CD4-positive, alpha-beta T cell (primary cell): ENCODE measurements at regions not wholly inside any gene's neighbourhood (a gene's known extent, or its start where the extent isn't known, plus 50 kb on each side); places are given as distances from the start of the nearest gene placed in this dataset.

Experiments used
- ATAC-seq: fragments of 200-7000 bp; cut with Tn5 transposase; one replicate; pipeline ENCODE4 v1.10.0; 2022; ENCODE audit warnings: mild to moderate bottlenecking; ENCODE audit not compliant: poor library complexity
- CTCF ChIA-PET: fragments of 350-600 bp; sonication (Branson Sonifier 250); formaldehyde crosslinking; loops from one replicate; lab custom pipeline; 2021; ENCODE audit warnings: antibody characterized with exemption, inconsistent platforms; lab: Charles Lee
- POLR2A ChIA-PET: fragments of 350-600 bp; sonication (Branson Sonifier 250); formaldehyde crosslinking; loops from one replicate; lab custom pipeline; 2021; ENCODE audit warnings: antibody characterized with exemption, inconsistent platforms; lab: Charles Lee
- DNase-seq, 14 experiments: peaks; one replicate each; pipeline ENCODE4 v3.0.0-alpha.2; 2013 to 2020; ENCODE audit warnings: mixed read lengths in 2 of 14
- H3K27ac ChIP-seq, 2 donors: one replicate each; pipeline versions ENCODE4 v1.5.1 to v1.7.0; 2013; ENCODE audit warnings: low read length in 2 of 2, low read depth in 1 of 2, mild to moderate bottlenecking in 1 of 2
- H3K27me3 ChIP-seq, 2 experiments: 1 replicate in 1 of 2; 2 replicates in 1 of 2; pipeline versions ENCODE4 v1.6.1 to v1.7.0; 2013; ENCODE audit warnings: low read length in 2 of 2, control low read depth in 1 of 2, mild to moderate bottlenecking in 1 of 2, moderate library complexity in 1 of 2; ENCODE audit not compliant: insufficient read depth in 2 of 2, control insufficient read depth in 1 of 2
- H3K36me3 ChIP-seq: one replicate; pipeline ENCODE4 v1.6.1; 2013; ENCODE audit warnings: low read length, control low read depth; ENCODE audit not compliant: insufficient read depth
- H3K4me1 ChIP-seq: one replicate; pipeline ENCODE4 v1.6.1; 2013; ENCODE audit warnings: low read length, control low read depth; ENCODE audit not compliant: insufficient read depth
- H3K4me3 ChIP-seq: one replicate; pipeline ENCODE4 v1.5.1; 2013; ENCODE audit warnings: mild to moderate bottlenecking, low read length, moderate library complexity
- H3K9me3 ChIP-seq, 2 experiments: 1 replicate in 1 of 2; 2 replicates in 1 of 2; pipeline versions ENCODE4 v1.6.1 to v1.7.0; 2013; ENCODE audit warnings: low read length in 2 of 2, mild to moderate bottlenecking in 2 of 2, control low read depth in 1 of 2, moderate library complexity in 1 of 2; ENCODE audit not compliant: control insufficient read depth in 1 of 2, insufficient read depth in 1 of 2
- H3K27ac Mint-ChIP-seq: one replicate; pipeline ENCODE4 v1.8.0; 2020; ENCODE audit warnings: mixed read lengths
- H3K27me3 Mint-ChIP-seq: one replicate; pipeline ENCODE4 v1.8.0; 2021; ENCODE audit warnings: mixed read lengths
- H3K36me3 Mint-ChIP-seq: one replicate; pipeline ENCODE4 v1.8.0; 2021; ENCODE audit warnings: low read depth, mixed read lengths
- H3K4me1 Mint-ChIP-seq: one replicate; pipeline ENCODE4 v1.8.0; 2021; ENCODE audit warnings: low read depth, mixed read lengths
- H3K4me3 Mint-ChIP-seq: one replicate; pipeline ENCODE4 v1.8.0; 2020; ENCODE audit warnings: mild to moderate bottlenecking, mixed read lengths
- H3K9me3 Mint-ChIP-seq: one replicate; pipeline ENCODE4 v1.8.0; 2020; ENCODE audit warnings: mixed read lengths
- CTCF ChIP-seq: fragments of 200-600 bp; IDR thresholded peaks from one replicate; pipeline ENCODE4 v1.8.0; 2022; ENCODE audit warnings: antibody characterized with exemption, mild to moderate bottlenecking
- intact Hi-C, 2 experiments: fragments of 100-400 bp; cut with DNase I in 1 of 2; cut with micrococcal nuclease in 1 of 2; formaldehyde crosslinking; loops; one replicate each; pipeline versions ENCODE4 v1.15.1 to v1.9.0; 2023 to 2025; cut with DNase I, micrococcal nuclease

- Mint-ChIP-seq H3K36me3 (no peaks in the 10 kb centered on the region), H3K4me1 (no peaks in the 10 kb centered on the region), H3K27ac (no peak overlapping the region), H3K4me3 (no peak overlapping the region), H3K27me3 (no peaks in the 10 kb centered on the region), H3K9me3 (no peaks in the 10 kb centered on the region)
- Histone ChIP-seq H3K27me3 (peaks cover 0 to 2% of the 10 kb centered on the region in 2 experiments), H3K36me3 (no peaks in the 10 kb centered on the region), H3K4me3 (no peak overlapping the region), H3K4me1 (no peaks in the 10 kb centered on the region), H3K27ac (no peak overlapping the region), H3K9me3 (no peaks in the 10 kb centered on the region)
- ATAC-seq (no peak), DNase-seq (no peak)
- no peak for TF ChIP-seq CTCF
- ChIA-PET CTCF (interaction anchor here (0.6 kb wide), 1 partner anchor 18 kb away, joined by 3 read pairs; no protein-coding TSS in a partner anchor), POLR2A (no interaction called here)
- intact Hi-C loops, result no loop called here
Measured at GRCh38 chr2:224156436-224156835, 117.3 kb upstream of the SERPINE2 start.

- Histone ChIP-seq H3K36me3 (no peaks in the 10 kb centered on the region), H3K4me3 (no peak overlapping the region), H3K27me3 (peaks cover 0 to 2% of the 10 kb centered on the region in 2 experiments), H3K9me3 (no peaks in the 10 kb centered on the region), H3K27ac (no peak overlapping the region), H3K4me1 (no peaks in the 10 kb centered on the region)
- Mint-ChIP-seq H3K4me1 (no peaks in the 10 kb centered on the region), H3K4me3 (no peak overlapping the region), H3K27me3 (no peaks in the 10 kb centered on the region), H3K27ac (no peak overlapping the region), H3K36me3 (no peaks in the 10 kb centered on the region), H3K9me3 (no peaks in the 10 kb centered on the region)
- intact Hi-C loops, result no loop called here
- DNase-seq (no peak), ATAC-seq (no peak)
- ChIA-PET POLR2A (no interaction called here), CTCF (no interaction called here)
- no peak for TF ChIP-seq CTCF
Measured at GRCh38 chr2:224155896-224156295, 116.8 kb upstream of the SERPINE2 start.

GRCh38 chr2:224155371-224155770 is 116.3 kb upstream of the SERPINE2 start:
- H3K4me3 Mint-ChIP-seq, result no peak overlapping the region
- Histone ChIP-seq H3K9me3 (no peaks in the 10 kb centered on the region), H3K27me3 (peaks cover 0 to 2% of the 10 kb centered on the region in 2 experiments), H3K4me3 (no peak overlapping the region), H3K4me1 (no peaks in the 10 kb centered on the region), H3K36me3 (no peaks in the 10 kb centered on the region), H3K27ac (no peak overlapping the region)
- TF ChIP-seq CTCF, result no peak
- ChIA-PET POLR2A (no interaction called here), CTCF (no interaction called here)
- H3K27me3 Mint-ChIP-seq, result no peaks in the 10 kb centered on the region
- intact Hi-C loops, result no loop called here
- no peaks in the 10 kb centered on the region for H3K9me3 Mint-ChIP-seq
- no peaks in the 10 kb centered on the region for H3K36me3 Mint-ChIP-seq
- no peak overlapping the region for H3K27ac Mint-ChIP-seq
- DNase-seq, result no peak
- H3K4me1 Mint-ChIP-seq, result no peaks in the 10 kb centered on the region
- no peak for ATAC-seq
